Colonic mucosa (tissue), 4 donors: ENCODE measurements at regions not wholly inside any gene's neighbourhood (a gene's known extent, or its start where the extent isn't known, plus 50 kb on each side); places are given as distances from the start of the nearest gene placed in this dataset.
A peak's percentile ranks its signal among the peaks of the same experiment; 100 is the strongest.

Experiments
- DNase-seq: peaks from one replicate; pipeline ENCODE4 v3.0.0-alpha.2; 2020
- H3K27ac ChIP-seq: fragments of 200-600 bp; one replicate; pipeline ENCODE4 v1.8.0; 2021
- H3K27me3 ChIP-seq: fragments of 200-600 bp; one replicate; pipeline ENCODE4 v1.8.0; 2021
- H3K36me3 ChIP-seq: fragments of 200-600 bp; one replicate; pipeline ENCODE4 v1.8.0; 2021
- H3K4me1 ChIP-seq: fragments of 200-600 bp; one replicate; pipeline ENCODE4 v1.8.0; 2021; ENCODE audit warnings: mild to moderate bottlenecking
- H3K4me3 ChIP-seq: fragments of 200-600 bp; one replicate; pipeline ENCODE4 v1.8.0; 2021
- H3K9ac ChIP-seq, 2 donors: one replicate each; pipeline ENCODE4 v1.7.0; 2013; ENCODE audit warnings: control low read depth in 2 of 2, low read depth in 2 of 2, low read length in 2 of 2
- H3K9me3 ChIP-seq: fragments of 200-600 bp; one replicate; pipeline ENCODE4 v1.8.0; 2021
- CTCF ChIP-seq: fragments of 200-600 bp; IDR thresholded peaks from one replicate; pipeline ENCODE4 v1.8.0; 2022; ENCODE audit warnings: antibody characterized with exemption, mild to moderate bottlenecking
- intact Hi-C: fragments of 100-400 bp; cut with DNase I; formaldehyde crosslinking; loops from one replicate; pipeline ENCODE4 v1.14.1; 2022
- donor health status: healthy.
- donor health status: DM: no; HTN: no; CAD: no.
- donor health status: DM: no; HTN: no; CAD: no.

DNA sequence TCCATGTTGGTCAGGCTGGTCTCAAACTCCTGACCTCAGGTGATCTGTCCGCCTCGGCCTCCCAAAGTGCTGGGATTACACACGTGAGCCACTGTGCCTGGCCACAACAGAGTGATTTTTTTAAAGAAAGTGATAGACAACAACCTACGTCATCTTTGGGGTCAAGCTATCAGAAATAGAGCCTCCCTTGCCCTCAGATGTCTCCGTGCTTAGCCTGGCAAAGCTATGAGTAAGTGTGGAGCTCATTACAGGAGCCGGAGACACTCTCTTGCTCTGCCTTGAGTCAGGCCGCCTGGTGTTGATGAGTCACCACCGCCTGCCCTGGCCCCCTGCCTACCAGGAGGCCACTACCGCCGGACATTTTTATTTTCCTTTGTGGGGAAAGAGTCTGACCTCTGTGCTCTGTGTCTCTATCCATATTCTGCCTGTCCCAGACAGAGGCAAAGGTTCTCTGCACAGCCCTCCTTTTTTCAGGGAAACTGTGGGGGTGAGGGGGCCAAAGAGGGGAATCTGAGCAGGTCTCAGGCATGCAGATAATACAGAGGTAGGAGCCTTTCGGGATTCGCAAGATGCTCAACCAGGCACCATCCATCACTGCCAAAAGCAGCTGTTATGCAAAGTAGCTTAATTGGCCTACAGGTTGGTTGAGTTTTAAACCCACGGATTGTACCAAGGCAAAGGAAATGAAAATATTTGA is 123.7 kb upstream of the CPEB4 start:
- Histone ChIP-seq H3K4me1 (no peaks in the 10 kb centered on the region), H3K9me3 (no peaks in the 10 kb centered on the region)

GRCh38 chr5:173765029-173765644 is 123.0 kb upstream of the CPEB4 start:
- no peak overlapping the region for H3K27ac ChIP-seq
- H3K36me3 ChIP-seq: no peaks in the 10 kb centered on the region
- no peak overlapping the region for H3K4me3 ChIP-seq
- intact Hi-C loops: loop anchor here (10.0 kb wide), 1 partner anchor 120 kb away; the partner anchor contains the start of gene CPEB4
- no peaks in the 10 kb centered on the region for H3K27me3 ChIP-seq
- no peaks in the 10 kb centered on the region for H3K9me3 ChIP-seq
- no peaks in the 10 kb centered on the region for H3K4me1 ChIP-seq
- DNase-seq: no peak
- no peak overlapping the region for H3K9ac ChIP-seq
- no peak for TF ChIP-seq CTCF

More for the DNA sequence above, 123.7 kb upstream of the CPEB4 start:
- H3K27ac ChIP-seq: no peak overlapping the region
- no peak overlapping the region for H3K4me3 ChIP-seq
- intact Hi-C loops: loop anchor here (10.0 kb wide), 1 partner anchor 120 kb away; the partner anchor contains the start of gene CPEB4
- no peaks in the 10 kb centered on the region for H3K27me3 ChIP-seq
- peak; percentile 55 for DNase-seq
- no peaks in the 10 kb centered on the region for H3K36me3 ChIP-seq
- no peak for TF ChIP-seq CTCF
- no peak overlapping the region for H3K9ac ChIP-seq

DNA sequence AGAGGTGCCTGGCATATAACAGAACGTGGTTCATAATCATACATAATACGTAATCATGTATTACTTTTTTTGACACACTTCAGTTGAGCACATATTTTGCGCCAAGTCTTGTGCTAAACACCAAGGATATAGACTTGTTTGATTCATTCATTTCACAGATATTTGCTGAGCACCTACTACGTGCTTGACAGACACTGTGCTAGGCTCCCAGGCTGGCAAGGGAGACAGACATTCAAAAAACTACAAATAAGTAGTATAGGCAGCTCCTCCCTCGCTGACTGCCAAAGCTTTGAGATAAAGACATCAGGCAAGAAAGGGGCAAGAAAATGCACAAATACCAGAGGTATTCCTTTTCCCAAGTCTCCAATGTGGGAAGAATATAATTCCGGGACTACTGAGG is 122.5 kb upstream of the CPEB4 start:
- Histone ChIP-seq H3K9me3 (no peaks in the 10 kb centered on the region), H3K36me3 (no peaks in the 10 kb centered on the region), H3K27ac (no peak overlapping the region), H3K4me1 (no peaks in the 10 kb centered on the region), H3K9ac (peak overlapping the region in 1 of 2 donors; percentile 1), H3K4me3 (no peak overlapping the region), H3K27me3 (no peaks in the 10 kb centered on the region)
- no peak for DNase-seq
- intact Hi-C loops: loop anchor here (10.0 kb wide), 1 partner anchor 119 kb away; the partner anchor contains the start of gene CPEB4
- no peak for TF ChIP-seq CTCF

DNA sequence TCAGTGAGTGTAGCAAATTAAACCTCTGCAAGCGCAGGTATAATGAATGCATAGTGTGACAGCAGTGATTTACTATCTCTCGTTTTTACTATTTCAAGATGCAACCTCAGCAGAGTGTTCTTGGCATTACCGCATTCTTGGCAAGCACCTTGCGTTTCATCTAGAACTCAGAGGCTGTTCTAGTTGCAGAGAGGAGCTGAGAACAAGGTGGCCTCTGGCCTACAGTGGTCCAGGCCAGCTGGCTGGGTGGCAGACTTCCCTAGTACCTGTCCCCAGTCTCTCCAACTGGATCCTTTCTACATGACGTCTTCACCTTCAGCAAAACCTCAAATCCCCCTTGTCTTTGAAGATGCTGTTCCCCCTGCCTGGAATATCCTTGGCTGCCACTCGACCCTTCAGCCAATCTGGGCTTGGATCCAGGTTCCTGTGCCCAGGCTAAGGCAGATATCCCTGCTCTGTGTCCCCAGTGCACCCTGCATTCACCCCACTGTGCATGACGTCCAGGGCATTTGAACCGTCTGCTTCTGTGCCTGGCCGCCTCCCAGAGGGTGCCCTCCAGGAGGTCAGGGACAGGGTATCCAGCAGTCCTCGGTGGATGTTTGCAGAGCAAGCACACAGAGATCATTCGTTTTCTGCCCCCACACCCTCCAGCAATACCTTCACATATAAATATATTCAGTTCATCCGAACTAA is 120.4 kb upstream of the CPEB4 start:
- Histone ChIP-seq H3K9me3 (no peaks in the 10 kb centered on the region), H3K9ac (no peak overlapping the region), H3K4me3 (no peak overlapping the region), H3K4me1 (no peaks in the 10 kb centered on the region), H3K27ac (no peak overlapping the region), H3K36me3 (no peaks in the 10 kb centered on the region), H3K27me3 (no peaks in the 10 kb centered on the region)
- no peak for DNase-seq
- intact Hi-C loops: loop anchor here (10.0 kb wide), 1 partner anchor 117 kb away; the partner anchor contains the start of gene CPEB4
- no peak for TF ChIP-seq CTCF

DNA sequence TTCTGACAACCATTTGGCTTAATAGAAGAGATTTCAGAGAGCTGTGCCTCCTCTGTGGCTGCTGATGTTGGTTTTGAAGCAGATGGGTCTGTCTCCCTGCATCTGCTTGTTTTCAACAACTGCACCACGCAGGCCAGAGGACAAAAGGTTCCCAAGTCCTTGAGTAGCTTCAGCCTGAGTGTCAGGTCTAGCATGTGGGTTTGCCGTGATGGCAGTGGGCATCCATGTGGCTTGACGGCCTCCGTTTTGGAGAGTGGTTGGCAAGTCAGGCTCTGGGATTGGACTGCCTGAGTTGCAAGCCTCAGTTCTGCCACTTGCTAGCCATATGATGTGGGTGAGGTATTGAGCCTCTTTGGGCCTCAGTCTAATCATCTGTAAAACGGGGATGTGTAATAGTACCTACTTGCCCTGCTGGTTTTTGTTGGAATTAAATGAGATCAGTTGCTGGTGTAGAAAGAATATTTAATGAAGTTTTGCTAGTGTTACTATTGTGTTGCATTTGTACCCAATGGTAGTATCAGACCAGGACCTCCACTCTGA is 119.8 kb upstream of the CPEB4 start:
- no peak for TF ChIP-seq CTCF
- H3K27ac ChIP-seq: no peak overlapping the region
- no peaks in the 10 kb centered on the region for H3K9me3 ChIP-seq
- no peak overlapping the region for H3K4me3 ChIP-seq
- no peaks in the 10 kb centered on the region for H3K27me3 ChIP-seq
- H3K36me3 ChIP-seq: no peaks in the 10 kb centered on the region
- H3K9ac ChIP-seq: no peak overlapping the region
- DNase-seq: no peak
- H3K4me1 ChIP-seq: no peaks in the 10 kb centered on the region
- intact Hi-C loops: loop anchor here (10.0 kb wide), 1 partner anchor 116 kb away; the partner anchor contains the start of gene CPEB4
